Dedifferentiated amniotic fluid mesenchymal stem cell (primary cell): ENCODE measurements at regions not wholly inside any gene's neighbourhood (a gene's known extent, or its start where the extent isn't known, plus 50 kb on each side); places are given as distances from the start of the nearest gene placed in this dataset.
"Not testable (repeated sequence)": the region's sequence is repeated elsewhere in the genome, so short reads cannot be mapped to it uniquely, and the experiment has no call there.

Experiments used
- DNase-seq: peaks from one replicate; pipeline ENCODE4 v3.0.0-alpha.2; 2016; ENCODE audit errors: extremely low spot score

- DNase-seq: not testable (repeated sequence)
These were observed 132.0 kb downstream of the FAM72B start for GRCh38 chr1:121052081-121052660.

DNA sequence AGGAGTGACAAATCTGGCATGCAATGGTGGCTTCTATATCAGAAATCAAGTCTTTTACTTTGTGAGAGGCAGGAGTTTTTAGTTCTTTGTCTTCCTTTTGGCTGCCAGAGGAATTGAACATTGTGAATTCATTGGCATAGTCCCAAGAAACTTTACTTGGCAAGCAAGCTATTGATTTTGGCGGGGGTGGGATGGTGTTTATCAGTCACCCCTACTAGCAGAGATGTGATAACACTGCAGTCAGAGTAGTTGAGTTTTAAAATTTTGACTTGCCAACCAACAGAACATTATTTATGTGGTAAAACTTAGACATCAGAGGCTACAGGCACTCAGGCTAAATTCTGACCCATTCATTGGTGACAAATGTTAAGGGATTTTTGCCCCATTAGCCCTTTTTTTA, 129.2 kb downstream of the FAM72B start:
- DNase-seq: not testable (repeated sequence)

DNA sequence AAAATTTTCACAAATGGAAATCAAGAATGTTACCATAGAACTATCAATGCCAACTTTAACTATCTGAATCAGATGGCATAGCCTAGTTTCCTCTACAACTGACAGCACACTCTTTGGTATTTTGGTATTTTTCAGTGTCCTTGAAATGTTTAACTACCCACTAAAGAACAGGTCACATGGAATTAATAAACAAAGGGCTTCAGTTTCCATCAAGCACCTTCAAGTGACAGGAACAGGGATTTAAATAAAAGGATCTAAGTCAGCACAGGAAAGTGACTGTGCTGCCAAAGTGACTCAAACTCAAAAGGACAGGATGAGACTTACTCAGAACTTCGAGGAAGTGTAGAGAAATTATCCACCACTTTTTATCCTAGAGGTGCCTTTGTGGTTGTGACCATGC, 117.2 kb downstream of the FAM72B start:
- not testable (repeated sequence) for DNase-seq

- not testable (repeated sequence) for DNase-seq
These were observed 115.2 kb downstream of the FAM72B start for GRCh38 chr1:121068738-121069499.

DNA sequence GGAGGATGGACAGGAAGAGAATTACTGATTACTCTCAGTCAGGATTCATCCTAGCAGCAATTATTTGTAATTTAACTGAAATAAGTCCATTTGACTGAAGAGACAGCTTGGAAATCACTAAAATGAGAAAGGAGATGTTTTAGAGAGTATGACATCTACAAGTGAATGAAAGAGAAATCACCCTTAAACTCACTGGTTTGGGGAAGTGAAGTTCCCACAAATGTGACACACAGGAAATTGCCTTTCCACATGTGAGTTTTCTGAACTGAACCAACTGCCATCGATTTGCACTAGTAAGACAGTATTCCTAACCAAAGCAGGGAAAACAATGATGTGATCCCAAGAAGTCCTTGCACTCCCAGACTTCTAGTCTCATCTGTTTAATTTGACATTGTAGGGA, 110.3 kb downstream of the FAM72B start:
- DNase-seq: not testable (repeated sequence)

DNA sequence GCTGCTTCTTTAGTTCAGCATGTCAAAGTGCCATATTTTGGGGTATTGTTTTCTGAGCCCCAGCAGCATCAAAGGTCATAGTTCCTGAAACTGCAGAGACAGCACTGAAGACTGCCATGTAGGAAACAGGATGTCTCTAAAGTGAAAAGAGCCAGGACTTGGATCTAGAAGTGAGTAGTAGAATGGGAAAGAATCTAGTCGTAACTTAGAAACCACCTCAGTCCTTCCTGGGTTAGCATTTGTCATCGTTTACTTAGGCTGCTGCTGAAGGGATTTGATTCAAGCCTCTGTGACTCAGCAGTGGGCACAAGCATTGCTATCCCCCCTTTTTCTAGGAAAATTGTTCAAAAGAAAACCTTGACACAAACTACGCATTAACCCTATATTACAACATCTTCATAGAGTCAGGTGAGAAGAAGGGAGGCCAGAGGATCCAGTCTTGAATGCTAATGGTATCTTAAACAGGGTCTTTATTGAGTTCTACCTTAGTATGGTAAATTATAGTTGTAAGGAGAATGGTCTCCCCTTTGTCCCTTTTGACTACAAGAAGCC, 108.8 kb downstream of the FAM72B start:
- not testable (repeated sequence) for DNase-seq

GRCh38 chr1:121076674-121077073, 107.5 kb downstream of the FAM72B start:
- DNase-seq: not testable (repeated sequence)

GRCh38 chr1:121079655-121080054, 104.5 kb downstream of the FAM72B start:
- not testable (repeated sequence) for DNase-seq

DNA sequence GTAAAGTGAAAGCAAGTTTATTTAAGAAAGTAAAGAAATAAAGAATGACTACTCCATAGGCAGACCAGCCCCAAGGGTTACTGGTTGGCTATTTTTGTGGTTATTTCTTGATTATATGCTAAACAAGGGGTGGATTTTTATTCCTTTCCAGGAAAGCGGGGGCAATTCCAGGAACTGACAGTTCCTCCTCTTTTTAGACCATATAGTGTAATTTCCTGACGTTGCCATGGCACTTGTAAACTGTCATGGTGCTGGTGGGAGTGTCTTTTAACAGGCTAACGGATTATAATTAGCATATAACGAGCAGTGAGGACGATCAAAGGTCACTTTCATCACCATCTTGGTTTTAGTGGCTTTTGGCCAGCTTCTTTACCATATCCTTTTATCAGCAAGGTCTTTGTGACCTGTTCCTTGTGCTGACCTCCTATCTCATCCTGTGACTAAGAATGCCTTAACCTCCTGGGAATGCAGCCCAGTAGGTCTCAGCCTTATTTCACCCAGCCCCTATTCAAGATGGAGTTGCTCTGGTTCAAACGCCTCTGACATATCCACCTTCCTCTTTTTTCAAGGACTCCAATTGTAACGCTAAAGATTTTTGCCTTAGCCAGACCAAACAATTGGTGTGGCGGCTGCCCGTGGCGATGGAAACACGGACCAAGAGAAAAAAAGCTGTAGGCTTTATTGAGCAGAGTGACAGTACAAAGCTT, 103.8 kb downstream of the FAM72B start:
- DNase-seq: not testable (repeated sequence)

DNA sequence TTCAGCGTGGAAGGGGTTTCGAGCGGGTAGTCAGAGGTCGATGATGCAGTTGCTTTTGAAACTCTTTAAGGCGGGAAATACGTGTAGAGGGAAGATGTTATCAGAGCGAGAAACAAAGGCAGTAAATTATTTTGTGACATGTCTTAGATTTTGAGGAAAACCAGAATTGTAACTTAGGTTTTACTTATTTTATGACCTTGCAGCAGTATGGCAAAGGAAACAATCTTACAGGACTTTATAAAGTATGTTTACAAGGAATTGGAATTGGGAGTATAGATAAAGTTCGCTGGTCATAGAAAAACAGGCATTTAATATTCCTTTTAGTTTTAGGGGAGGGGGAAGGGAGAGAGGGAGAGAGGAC, 103.3 kb downstream of the FAM72B start:
- DNase-seq: not testable (repeated sequence)

GRCh38 chr1:121081625-121082199, 102.4 kb downstream of the FAM72B start:
- DNase-seq: not testable (repeated sequence)

DNA sequence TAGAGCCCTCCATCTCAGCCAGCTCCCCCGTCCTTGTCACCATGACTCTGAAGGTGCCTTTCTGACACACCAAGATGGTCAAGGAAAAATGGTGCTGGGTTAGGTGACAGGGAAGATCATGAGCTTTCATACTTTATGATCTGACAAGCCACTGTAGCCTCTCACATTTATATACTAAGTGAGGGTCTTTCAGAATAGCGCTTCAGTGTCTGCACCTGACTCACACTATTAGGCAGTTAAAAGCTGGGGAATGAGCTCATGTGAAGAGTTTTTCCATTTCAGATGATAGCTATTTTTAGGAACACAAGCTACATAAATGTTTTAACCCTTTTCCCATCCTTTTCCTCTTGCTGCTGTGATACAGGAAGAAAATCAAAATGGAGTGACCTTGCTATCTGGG, 101.1 kb downstream of the FAM72B start:
- not testable (repeated sequence) for DNase-seq

DNA sequence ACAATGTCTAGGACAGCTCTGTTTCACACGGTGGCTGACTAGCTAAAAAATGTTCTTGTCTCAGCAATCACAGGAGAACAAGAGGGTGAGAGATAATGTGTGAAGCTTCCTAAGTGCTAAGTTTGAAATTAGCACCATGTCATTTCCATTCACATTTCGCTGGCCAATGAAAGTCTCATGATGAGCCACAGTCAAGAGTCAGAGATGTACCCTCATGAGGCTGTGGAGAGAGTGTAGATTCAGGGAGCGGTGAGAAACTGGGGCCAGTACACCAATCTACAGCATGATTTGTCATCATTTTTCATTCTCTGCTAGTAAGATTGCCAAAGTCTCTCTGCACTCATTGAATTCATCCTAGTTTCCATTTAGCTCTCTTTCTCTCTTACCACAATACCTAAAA, 97.9 kb downstream of the FAM72B start:
- not testable (repeated sequence) for DNase-seq

GRCh38 chr1:121087221-121087620, 96.9 kb downstream of the FAM72B start:
- DNase-seq: not testable (repeated sequence)

GRCh38 chr1:121088568-121088967, 95.6 kb downstream of the FAM72B start:
- not testable (repeated sequence) for DNase-seq

GRCh38 chr1:121092329-121092968, 91.7 kb downstream of the FAM72B start:
- DNase-seq: not testable (repeated sequence)

DNA sequence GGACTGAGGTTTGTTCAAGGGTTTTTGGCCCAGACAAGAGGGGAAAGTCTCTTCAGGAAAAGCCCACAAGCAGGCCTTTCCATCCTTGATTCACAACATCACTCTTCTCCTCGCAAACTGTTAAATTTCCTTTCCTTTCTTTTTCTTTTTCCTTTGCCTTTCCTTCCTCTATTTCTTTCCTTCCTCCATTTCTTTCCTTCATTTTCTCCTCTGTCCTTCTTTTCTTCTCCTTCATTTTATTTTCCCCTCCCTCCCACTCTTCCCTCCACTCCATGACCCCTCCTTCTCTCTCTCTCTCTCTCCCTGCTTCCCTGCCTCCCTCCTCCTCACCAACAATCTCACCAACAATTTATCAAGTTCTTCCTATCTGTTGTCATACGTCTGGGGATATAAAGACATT, 89.1 kb downstream of the FAM72B start:
- DNase-seq: not testable (repeated sequence)

- DNase-seq: peak; percentile 23
These were observed 86.8 kb downstream of the FAM72B start for GRCh38 chr1:121097127-121097866.

GRCh38 chr1:121097867-121098215, 86.3 kb downstream of the FAM72B start:
- DNase-seq: not testable (repeated sequence)

- not testable (repeated sequence) for DNase-seq
These were observed 75.1 kb downstream of the FAM72B start for GRCh38 chr1:121109025-121109424.
